ENCODE measurements at regions not wholly inside any gene's neighbourhood (a gene's known extent, or its start where the extent isn't known, plus 50 kb on each side); places are given as distances from the start of the nearest gene placed in this dataset.

DNA sequence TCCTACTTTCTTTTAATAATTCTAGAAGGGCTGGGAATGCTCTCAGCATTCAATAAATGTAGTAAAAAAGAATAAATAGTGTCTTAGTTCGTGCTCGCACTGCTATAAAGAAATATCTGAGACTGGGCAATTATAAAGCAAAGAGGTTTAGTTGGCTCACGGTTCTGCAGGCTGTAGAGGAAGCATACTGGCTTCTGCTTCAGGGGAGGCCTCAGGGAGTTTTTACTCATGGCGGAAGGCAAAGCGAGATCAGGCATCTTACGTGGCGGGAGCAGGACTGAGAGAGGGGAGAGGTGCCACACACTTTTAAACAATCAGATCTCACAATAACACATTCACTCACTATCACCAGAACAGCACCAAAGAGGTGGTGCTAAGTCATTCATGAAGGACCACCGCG lies 103.0 kb upstream of the UBE2E2 start:
- no peaks in the 10 kb centered on the region for H3K9me3 Mint-ChIP-seq (ENCODE audit: low read depth, unreplicated experiment)
- H3K36me3 Mint-ChIP-seq (ENCODE audit: insufficient read depth, unreplicated experiment), result no peaks in the 10 kb centered on the region
- intact Hi-C loops (cut with micrococcal nuclease; ENCODE audit: unreplicated experiment), result no loop called here
- H3K4me3 Mint-ChIP-seq (ENCODE audit: low read depth, unreplicated experiment), result no peak overlapping the region
- H3K27me3 Mint-ChIP-seq (ENCODE audit: unreplicated experiment), result peaks cover 69% of the 10 kb centered on the region
- no peak overlapping the region for H3K27ac Mint-ChIP-seq (ENCODE audit: unreplicated experiment)
- CTCF ChIA-PET, result no interaction called here
- TF ChIP-seq, protein P1, sequence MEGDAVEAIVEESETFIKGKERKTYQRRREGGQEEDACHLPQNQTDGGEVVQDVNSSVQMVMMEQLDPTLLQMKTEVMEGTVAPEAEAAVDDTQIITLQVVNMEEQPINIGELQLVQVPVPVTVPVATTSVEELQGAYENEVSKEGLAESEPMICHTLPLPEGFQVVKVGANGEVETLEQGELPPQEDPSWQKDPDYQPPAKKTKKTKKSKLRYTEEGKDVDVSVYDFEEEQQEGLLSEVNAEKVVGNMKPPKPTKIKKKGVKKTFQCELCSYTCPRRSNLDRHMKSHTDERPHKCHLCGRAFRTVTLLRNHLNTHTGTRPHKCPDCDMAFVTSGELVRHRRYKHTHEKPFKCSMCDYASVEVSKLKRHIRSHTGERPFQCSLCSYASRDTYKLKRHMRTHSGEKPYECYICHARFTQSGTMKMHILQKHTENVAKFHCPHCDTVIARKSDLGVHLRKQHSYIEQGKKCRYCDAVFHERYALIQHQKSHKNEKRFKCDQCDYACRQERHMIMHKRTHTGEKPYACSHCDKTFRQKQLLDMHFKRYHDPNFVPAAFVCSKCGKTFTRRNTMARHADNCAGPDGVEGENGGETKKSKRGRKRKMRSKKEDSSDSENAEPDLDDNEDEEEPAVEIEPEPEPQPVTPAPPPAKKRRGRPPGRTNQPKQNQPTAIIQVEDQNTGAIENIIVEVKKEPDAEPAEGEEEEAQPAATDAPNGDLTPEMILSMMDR (IDR thresholded peaks at IDR 0.05; ENCODE audit: unreplicated experiment), result no peak
- no TSS peak for BruUV-seq (replicated peaks)
- peaks cover 5% of the 10 kb centered on the region for H3K4me1 Mint-ChIP-seq (ENCODE audit: low read depth, unreplicated experiment)
- DNase-seq, result no peak

DNA sequence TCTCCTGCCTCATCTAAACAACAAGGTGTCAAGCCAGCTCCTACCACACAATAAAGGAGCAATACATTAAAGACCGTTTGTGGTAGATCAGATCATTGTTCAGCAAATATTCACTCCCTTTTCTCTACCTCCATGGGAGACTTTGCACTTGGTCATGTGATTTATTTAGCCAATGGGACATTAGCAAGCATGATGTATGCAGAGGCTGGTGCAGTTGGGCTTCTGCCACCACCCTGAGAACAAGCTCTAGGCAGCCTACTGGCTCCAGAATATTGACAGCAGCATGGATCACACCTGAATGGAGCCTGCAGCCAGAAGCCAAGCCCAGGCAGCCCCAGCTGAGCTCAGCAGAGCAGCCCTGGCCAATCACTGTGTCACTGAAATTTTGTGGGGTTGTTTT lies 99.4 kb upstream of the UBE2E2 start:
- no peak for DNase-seq
- Mint-ChIP-seq H3K27me3 (ENCODE audit: unreplicated experiment) (peaks cover 96% of the 10 kb centered on the region), H3K9me3 (ENCODE audit: low read depth, unreplicated experiment) (no peaks in the 10 kb centered on the region), H3K27ac (ENCODE audit: unreplicated experiment) (no peak overlapping the region), H3K4me1 (ENCODE audit: low read depth, unreplicated experiment) (no peaks in the 10 kb centered on the region), H3K36me3 (ENCODE audit: insufficient read depth, unreplicated experiment) (no peaks in the 10 kb centered on the region), H3K4me3 (ENCODE audit: low read depth, unreplicated experiment) (no peak overlapping the region)
- TF ChIP-seq, protein P1 (IDR thresholded peaks at IDR 0.05; ENCODE audit: unreplicated experiment), result no peak
- CTCF ChIA-PET, result no interaction called here
- intact Hi-C loops (cut with micrococcal nuclease; ENCODE audit: unreplicated experiment), result no loop called here
- BruUV-seq (replicated peaks), result no TSS peak

DNA sequence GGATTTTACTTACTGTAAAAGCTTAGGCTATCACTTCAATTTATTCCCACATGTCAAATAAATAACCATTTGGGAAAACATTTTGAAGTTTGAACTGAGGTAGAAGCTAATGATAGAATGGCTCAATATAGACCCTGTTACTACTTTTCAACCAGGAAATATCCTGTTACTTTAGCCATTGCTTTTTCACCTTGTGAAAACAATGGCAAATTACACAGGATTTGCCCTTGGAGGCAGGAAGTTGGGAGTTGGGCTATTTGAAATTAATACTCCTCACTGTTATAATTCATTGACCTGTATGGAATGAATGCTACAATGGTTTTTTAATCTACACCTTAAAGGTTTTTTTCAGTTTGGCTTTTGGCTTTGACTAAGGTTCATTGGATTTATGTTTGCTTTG lies 98.1 kb upstream of the UBE2E2 start:
- intact Hi-C loops (cut with micrococcal nuclease; ENCODE audit: unreplicated experiment), result no loop called here
- CTCF ChIA-PET, result no interaction called here
- no peak for DNase-seq
- BruUV-seq (replicated peaks), result no TSS peak
- H3K27ac Mint-ChIP-seq (ENCODE audit: unreplicated experiment), result no peak overlapping the region
- H3K27me3 Mint-ChIP-seq (ENCODE audit: unreplicated experiment), result peaks cover 96% of the 10 kb centered on the region
- no peaks in the 10 kb centered on the region for H3K36me3 Mint-ChIP-seq (ENCODE audit: insufficient read depth, unreplicated experiment)
- no peaks in the 10 kb centered on the region for H3K9me3 Mint-ChIP-seq (ENCODE audit: low read depth, unreplicated experiment)
- H3K4me3 Mint-ChIP-seq (ENCODE audit: low read depth, unreplicated experiment), result no peak overlapping the region
- no peaks in the 10 kb centered on the region for H3K4me1 Mint-ChIP-seq (ENCODE audit: low read depth, unreplicated experiment)
- TF ChIP-seq, protein P1 (IDR thresholded peaks at IDR 0.05; ENCODE audit: unreplicated experiment), result no peak

DNA sequence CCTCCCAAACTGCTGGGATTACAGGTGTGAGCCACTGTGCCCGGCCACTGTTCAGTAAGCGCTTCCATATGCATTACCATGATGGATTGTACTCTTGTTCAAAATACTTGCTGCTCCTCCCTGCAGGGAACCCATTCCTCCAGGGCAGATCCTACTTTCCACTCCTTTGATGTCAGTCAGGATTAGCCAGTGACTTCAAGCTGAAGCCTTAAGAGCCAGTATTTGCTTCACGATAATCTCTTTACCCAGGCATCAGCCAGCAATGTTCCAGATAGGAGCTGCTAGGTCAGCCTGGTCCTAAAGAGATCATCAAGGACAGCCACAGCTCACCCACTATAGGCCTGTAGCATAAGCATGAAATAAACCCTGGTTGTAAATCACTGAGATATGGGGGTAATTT lies 96.5 kb upstream of the UBE2E2 start:
- DNase-seq, result no peak
- Mint-ChIP-seq H3K36me3 (ENCODE audit: insufficient read depth, unreplicated experiment) (no peaks in the 10 kb centered on the region), H3K4me1 (ENCODE audit: low read depth, unreplicated experiment) (no peaks in the 10 kb centered on the region), H3K4me3 (ENCODE audit: low read depth, unreplicated experiment) (no peak overlapping the region), H3K27ac (ENCODE audit: unreplicated experiment) (no peak overlapping the region), H3K27me3 (ENCODE audit: unreplicated experiment) (peaks cover 96% of the 10 kb centered on the region), H3K9me3 (ENCODE audit: low read depth, unreplicated experiment) (no peaks in the 10 kb centered on the region)
- intact Hi-C loops (cut with micrococcal nuclease; ENCODE audit: unreplicated experiment), result no loop called here
- CTCF ChIA-PET, result no interaction called here
- BruUV-seq (replicated peaks), result no TSS peak
- TF ChIP-seq, protein P1 (IDR thresholded peaks at IDR 0.05; ENCODE audit: unreplicated experiment), result no peak

DNA sequence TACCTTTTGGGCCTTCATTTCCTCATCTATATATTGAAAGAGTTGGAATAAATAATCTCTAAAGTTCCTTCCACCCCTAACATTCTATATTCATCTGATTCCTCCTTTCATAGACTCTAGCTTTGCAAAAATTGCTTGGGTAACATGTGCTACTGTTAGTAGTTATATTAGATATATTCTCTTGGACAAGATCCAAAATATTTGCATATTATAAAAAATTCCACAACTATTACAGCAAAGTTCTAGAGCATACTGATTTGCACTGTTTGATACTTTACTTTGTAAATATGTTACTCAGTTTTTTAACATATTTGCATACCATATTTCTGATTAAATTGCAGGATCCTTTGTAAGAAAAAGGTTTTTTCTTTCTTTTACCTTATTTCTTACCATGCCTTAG lies 95.9 kb upstream of the UBE2E2 start:
- no TSS peak for BruUV-seq (replicated peaks)
- intact Hi-C loops (cut with micrococcal nuclease; ENCODE audit: unreplicated experiment), result no loop called here

More for the DNA sequence above, 95.9 kb upstream of the UBE2E2 start:
- Mint-ChIP-seq H3K4me1 (ENCODE audit: low read depth, unreplicated experiment) (no peaks in the 10 kb centered on the region), H3K9me3 (ENCODE audit: low read depth, unreplicated experiment) (no peaks in the 10 kb centered on the region), H3K27ac (ENCODE audit: unreplicated experiment) (no peak overlapping the region), H3K36me3 (ENCODE audit: insufficient read depth, unreplicated experiment) (no peaks in the 10 kb centered on the region), H3K4me3 (ENCODE audit: low read depth, unreplicated experiment) (no peak overlapping the region), H3K27me3 (ENCODE audit: unreplicated experiment) (peaks cover 96% of the 10 kb centered on the region)
- TF ChIP-seq, protein P1 (IDR thresholded peaks at IDR 0.05; ENCODE audit: unreplicated experiment), result no peak
- DNase-seq, result no peak
- CTCF ChIA-PET, result interaction anchor here (0.7 kb wide), 1 partner anchor 8 kb away, joined by 3 read pairs; no protein-coding TSS in a partner anchor

Measured in Calu3 (cell line).